ENCODE measurements at regions not wholly inside any gene's neighbourhood (a gene's known extent, or its start where the extent isn't known, plus 50 kb on each side); places are given as distances from the start of the nearest gene placed in this dataset.

DNA sequence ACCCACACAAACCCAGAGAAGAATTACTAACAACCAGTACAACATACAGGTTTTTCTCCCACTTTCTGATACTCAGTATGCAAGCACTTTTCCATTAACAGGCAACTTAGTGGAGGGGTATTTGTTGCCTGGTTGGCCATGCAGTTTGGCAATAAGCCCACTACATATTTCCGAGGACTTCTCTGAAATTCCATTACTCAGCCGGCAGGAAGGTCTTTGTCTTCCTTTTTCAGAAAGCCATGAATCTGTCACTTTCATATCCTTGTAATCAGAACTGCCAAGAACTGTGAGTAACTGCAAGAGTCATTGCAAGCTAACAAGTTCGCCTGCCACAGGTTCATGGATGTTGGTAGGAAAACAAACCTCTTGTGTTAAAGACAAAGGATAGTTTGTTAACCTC lies 422.3 kb upstream of the ROBO1 start:
- TF ChIP-seq, protein P1, sequence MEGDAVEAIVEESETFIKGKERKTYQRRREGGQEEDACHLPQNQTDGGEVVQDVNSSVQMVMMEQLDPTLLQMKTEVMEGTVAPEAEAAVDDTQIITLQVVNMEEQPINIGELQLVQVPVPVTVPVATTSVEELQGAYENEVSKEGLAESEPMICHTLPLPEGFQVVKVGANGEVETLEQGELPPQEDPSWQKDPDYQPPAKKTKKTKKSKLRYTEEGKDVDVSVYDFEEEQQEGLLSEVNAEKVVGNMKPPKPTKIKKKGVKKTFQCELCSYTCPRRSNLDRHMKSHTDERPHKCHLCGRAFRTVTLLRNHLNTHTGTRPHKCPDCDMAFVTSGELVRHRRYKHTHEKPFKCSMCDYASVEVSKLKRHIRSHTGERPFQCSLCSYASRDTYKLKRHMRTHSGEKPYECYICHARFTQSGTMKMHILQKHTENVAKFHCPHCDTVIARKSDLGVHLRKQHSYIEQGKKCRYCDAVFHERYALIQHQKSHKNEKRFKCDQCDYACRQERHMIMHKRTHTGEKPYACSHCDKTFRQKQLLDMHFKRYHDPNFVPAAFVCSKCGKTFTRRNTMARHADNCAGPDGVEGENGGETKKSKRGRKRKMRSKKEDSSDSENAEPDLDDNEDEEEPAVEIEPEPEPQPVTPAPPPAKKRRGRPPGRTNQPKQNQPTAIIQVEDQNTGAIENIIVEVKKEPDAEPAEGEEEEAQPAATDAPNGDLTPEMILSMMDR (IDR thresholded peaks at IDR 0.05): no peak
- TF ChIP-seq POLR2A (IDR thresholded peaks at IDR 0.05): no peak

Data from esophagus squamous epithelium (tissue), 4 donors.